ENCODE measurements at regions not wholly inside any gene's neighbourhood (a gene's known extent, or its start where the extent isn't known, plus 50 kb on each side); places are given as distances from the start of the nearest gene placed in this dataset.
"Not testable (repeated sequence)": the region's sequence is repeated elsewhere in the genome, so short reads cannot be mapped to it uniquely, and the experiment has no call there.

GRCh38 chr12:47343684-47344567, 264.2 kb upstream of the AMIGO2 start:
- H3K36me3 ChIP-seq (ENCODE audit: control insufficient read depth in 1 of 2, insufficient read depth in 2 of 2, low read depth in 1 of 2, low read length in 2 of 2), result no peaks in the 10 kb centered on the region
- peaks cover 0 to 18% of the 10 kb centered on the region in 2 experiments for H3K27me3 ChIP-seq (ENCODE audit: control insufficient read depth in 1 of 2, insufficient read depth in 1 of 2, low read length in 2 of 2)
- no peak overlapping the region for H3K14ac ChIP-seq (ENCODE audit: low read length in 2 of 2)
- H2BK120ac ChIP-seq (ENCODE audit: low read depth, low read length), result no peak overlapping the region
- no peak overlapping the region for H4K8ac ChIP-seq (ENCODE audit: low read length)
- no peak overlapping the region for H2BK15ac ChIP-seq (ENCODE audit: low read depth, poor library complexity, severe bottlenecking)
- no peak overlapping the region for H2AFZ ChIP-seq (ENCODE audit: low read depth, low read length)
- no peak overlapping the region for H3K27ac ChIP-seq (ENCODE audit: low read length, poor library complexity, severe bottlenecking)
- no peak overlapping the region for H3K23ac ChIP-seq (ENCODE audit: low read length in 2 of 2)
- no peak overlapping the region for H4K91ac ChIP-seq (ENCODE audit: low read length)
- no peaks in the 10 kb centered on the region for H3K4me1 ChIP-seq (ENCODE audit: control insufficient read depth, insufficient read depth, low read depth, low read length)
- DNase-seq, result peak; percentile 21
- no peak overlapping the region for H3K4me3 ChIP-seq (ENCODE audit: insufficient read depth in 1 of 2, low read depth in 1 of 2, low read length in 2 of 2)
- H3K9me3 ChIP-seq (ENCODE audit: control insufficient read depth, low read length), result no peaks in the 10 kb centered on the region
- 80% methylated on average over 1 of the region's 2 CpGs for WGBS
- H2AK5ac ChIP-seq (ENCODE audit: low read length, severe bottlenecking), result no peak overlapping the region
- H2BK12ac ChIP-seq (ENCODE audit: low read length in 2 of 2), result no peak overlapping the region
- H3K9ac ChIP-seq (ENCODE audit: low read length), result no peak overlapping the region
- H2BK5ac ChIP-seq (ENCODE audit: low read depth, low read length, poor library complexity, severe bottlenecking), result no peak overlapping the region
- no peaks in the 10 kb centered on the region for H3K79me1 ChIP-seq (replicated peaks; ENCODE audit: low read length, poor library complexity, severe bottlenecking)
- H3K4me2 ChIP-seq (ENCODE audit: low read length, poor library complexity, severe bottlenecking), result no peak overlapping the region
- no peak overlapping the region for H3K4ac ChIP-seq (ENCODE audit: low read depth in 1 of 2, low read length in 2 of 2)
- H3K18ac ChIP-seq (ENCODE audit: low read depth in 1 of 2, low read length in 2 of 2), result no peak overlapping the region

DNA sequence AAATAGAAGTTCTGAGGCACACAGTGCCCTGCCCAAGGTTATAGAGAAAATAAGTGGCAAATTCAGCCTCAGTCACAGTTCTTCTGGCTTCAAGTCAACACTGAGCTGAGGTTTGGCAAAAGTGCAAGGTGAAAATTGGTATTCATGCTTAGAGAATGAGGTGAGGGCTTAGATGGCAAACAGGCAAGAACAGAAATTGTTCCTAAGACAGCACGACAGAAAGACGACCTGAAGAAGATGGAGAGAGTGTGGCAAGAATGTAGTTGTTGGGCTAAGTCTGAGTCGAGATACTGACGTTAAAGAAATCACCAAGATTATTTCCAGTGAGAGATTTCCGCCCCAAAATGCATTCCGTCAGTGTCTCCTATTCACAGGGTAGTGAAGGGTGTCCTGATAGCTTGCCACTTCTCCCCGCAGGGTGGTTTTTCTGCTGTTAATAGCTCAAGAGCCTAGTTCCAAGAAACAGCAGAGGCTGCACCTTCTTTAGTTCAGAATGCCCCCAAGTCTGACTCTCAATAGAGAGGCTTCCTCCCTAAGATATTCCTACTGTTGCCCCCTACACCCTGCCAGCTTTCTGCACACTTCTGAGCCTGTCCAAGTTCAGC, 260.8 kb upstream of the AMIGO2 start:
- no peak overlapping the region for H2BK15ac ChIP-seq (ENCODE audit: low read depth, poor library complexity, severe bottlenecking)
- H2BK5ac ChIP-seq (ENCODE audit: low read depth, low read length, poor library complexity, severe bottlenecking), result no peak overlapping the region
- H3K4me2 ChIP-seq (ENCODE audit: low read length, poor library complexity, severe bottlenecking), result no peak overlapping the region
- H4K8ac ChIP-seq (ENCODE audit: low read length), result no peak overlapping the region
- no peak overlapping the region for H2AFZ ChIP-seq (ENCODE audit: low read depth, low read length)
- H3K4me3 ChIP-seq (ENCODE audit: insufficient read depth in 1 of 2, low read depth in 1 of 2, low read length in 2 of 2), result no peak overlapping the region
- no peak overlapping the region for H3K23ac ChIP-seq (ENCODE audit: low read length in 2 of 2)
- H3K18ac ChIP-seq (ENCODE audit: low read depth in 1 of 2, low read length in 2 of 2), result no peak overlapping the region
- H2BK120ac ChIP-seq (ENCODE audit: low read depth, low read length), result no peak overlapping the region
- no peaks in the 10 kb centered on the region for H3K36me3 ChIP-seq (ENCODE audit: control insufficient read depth in 1 of 2, insufficient read depth in 2 of 2, low read depth in 1 of 2, low read length in 2 of 2)
- peaks cover 0 to 16% of the 10 kb centered on the region in 2 experiments for H3K27me3 ChIP-seq (ENCODE audit: control insufficient read depth in 1 of 2, insufficient read depth in 1 of 2, low read length in 2 of 2)
- no peak overlapping the region for H3K9ac ChIP-seq (ENCODE audit: low read length)
- no peaks in the 10 kb centered on the region for H3K4me1 ChIP-seq (ENCODE audit: control insufficient read depth, insufficient read depth, low read depth, low read length)
- H3K79me1 ChIP-seq (replicated peaks; ENCODE audit: low read length, poor library complexity, severe bottlenecking), result no peaks in the 10 kb centered on the region
- no peak for DNase-seq
- no peak overlapping the region for H2AK5ac ChIP-seq (ENCODE audit: low read length, severe bottlenecking)
- peaks cover 4% of the 10 kb centered on the region for H3K9me3 ChIP-seq (ENCODE audit: control insufficient read depth, low read length)
- H3K14ac ChIP-seq (ENCODE audit: low read length in 2 of 2), result no peak overlapping the region
- no peak overlapping the region for H3K27ac ChIP-seq (ENCODE audit: low read length, poor library complexity, severe bottlenecking)
- no peak overlapping the region for H2BK12ac ChIP-seq (ENCODE audit: low read length in 2 of 2)
- H3K4ac ChIP-seq (ENCODE audit: low read depth in 1 of 2, low read length in 2 of 2), result no peak overlapping the region
- 85% methylated on average over 7 of the region's 7 CpGs for WGBS
- H4K91ac ChIP-seq (ENCODE audit: low read length), result no peak overlapping the region

DNA sequence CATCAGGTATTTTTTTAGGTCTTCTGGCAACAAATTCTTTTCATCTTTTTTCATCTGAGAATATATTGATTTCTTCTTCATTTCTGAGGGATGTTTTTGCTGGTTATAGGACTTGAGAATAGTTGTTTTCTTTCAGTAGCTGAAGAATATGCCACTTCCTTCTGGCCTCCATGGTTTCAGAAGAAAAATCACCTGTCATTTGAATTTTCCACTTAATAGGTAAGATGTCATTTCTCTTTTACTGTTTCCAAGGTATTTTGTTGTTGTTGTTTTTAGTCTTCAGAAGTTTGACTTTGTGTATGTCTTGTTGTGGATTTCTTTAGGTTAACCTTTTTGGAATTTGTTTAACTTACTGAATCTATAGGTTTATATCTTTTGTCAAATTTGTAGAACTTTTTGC, 257.8 kb upstream of the AMIGO2 start:
- Histone ChIP-seq H2AFZ (ENCODE audit: low read depth, low read length) (no peak overlapping the region), H3K79me1 (replicated peaks; ENCODE audit: low read length, poor library complexity, severe bottlenecking) (no peaks in the 10 kb centered on the region), H4K91ac (ENCODE audit: low read length) (no peak overlapping the region), H3K4me2 (ENCODE audit: low read length, poor library complexity, severe bottlenecking) (no peak overlapping the region), H2AK5ac (ENCODE audit: low read length, severe bottlenecking) (no peak overlapping the region), H3K27ac (ENCODE audit: low read length, poor library complexity, severe bottlenecking) (no peak overlapping the region), H4K8ac (ENCODE audit: low read length) (no peak overlapping the region), H3K9me3 (ENCODE audit: control insufficient read depth, low read length) (peaks cover 4% of the 10 kb centered on the region), H3K4me3 (ENCODE audit: insufficient read depth in 1 of 2, low read depth in 1 of 2, low read length in 2 of 2) (no peak overlapping the region), H3K9ac (ENCODE audit: low read length) (no peak overlapping the region), H2BK5ac (ENCODE audit: low read depth, low read length, poor library complexity, severe bottlenecking) (no peak overlapping the region), H3K27me3 (ENCODE audit: control insufficient read depth in 1 of 2, insufficient read depth in 1 of 2, low read length in 2 of 2) (peaks cover 0 to 16% of the 10 kb centered on the region in 2 experiments), H2BK15ac (ENCODE audit: low read depth, poor library complexity, severe bottlenecking) (no peak overlapping the region), H3K18ac (ENCODE audit: low read depth in 1 of 2, low read length in 2 of 2) (no peak overlapping the region), H2BK120ac (ENCODE audit: low read depth, low read length) (no peak overlapping the region), H2BK12ac (ENCODE audit: low read length in 2 of 2) (no peak overlapping the region), H3K36me3 (ENCODE audit: control insufficient read depth in 1 of 2, insufficient read depth in 2 of 2, low read depth in 1 of 2, low read length in 2 of 2) (no peaks in the 10 kb centered on the region), H3K4ac (ENCODE audit: low read depth in 1 of 2, low read length in 2 of 2) (no peak overlapping the region), H3K14ac (ENCODE audit: low read length in 2 of 2) (no peak overlapping the region), H3K23ac (ENCODE audit: low read length in 2 of 2) (no peak overlapping the region), H3K4me1 (ENCODE audit: control insufficient read depth, insufficient read depth, low read depth, low read length) (no peaks in the 10 kb centered on the region)
- DNase-seq, result no peak

DNA sequence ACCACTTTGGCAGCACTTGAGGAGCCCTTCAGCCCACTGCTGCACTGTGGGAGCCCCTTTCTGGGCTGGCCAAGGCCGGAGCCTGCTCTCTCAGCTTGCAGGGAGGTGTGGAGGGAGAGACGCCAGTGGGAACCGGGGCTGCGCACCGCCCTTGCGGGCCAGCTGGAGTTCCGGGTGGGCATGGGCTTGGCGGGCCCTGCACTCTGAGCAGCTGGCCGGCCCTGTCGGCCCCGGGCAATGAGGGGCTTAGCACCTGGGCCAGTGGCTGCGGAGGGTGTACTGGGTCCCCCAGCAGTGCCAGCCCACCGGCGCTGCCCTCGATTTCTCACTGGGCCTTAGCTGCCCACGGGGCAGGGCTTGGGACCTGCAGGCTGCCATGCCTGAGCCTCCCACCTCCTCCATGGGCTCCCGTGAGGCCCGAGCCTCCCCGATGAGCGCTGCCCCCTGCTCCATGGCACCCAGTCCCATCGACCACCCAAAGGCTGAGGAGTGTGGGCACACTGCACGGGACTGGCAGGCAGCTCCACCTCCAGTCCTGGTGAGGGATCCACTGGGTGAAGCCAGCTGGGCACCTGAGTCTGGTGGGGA, 253.6 kb upstream of the AMIGO2 start:
- not testable (repeated sequence) for H2BK5ac ChIP-seq (ENCODE audit: low read depth, low read length, poor library complexity, severe bottlenecking); H3K9me3 ChIP-seq (ENCODE audit: control insufficient read depth, low read length)

More for the DNA sequence above, 253.6 kb upstream of the AMIGO2 start:
- H2BK120ac ChIP-seq (ENCODE audit: low read depth, low read length); H4K91ac ChIP-seq (ENCODE audit: low read length); H3K4me2 ChIP-seq (ENCODE audit: low read length, poor library complexity, severe bottlenecking); H2BK15ac ChIP-seq (ENCODE audit: low read depth, poor library complexity, severe bottlenecking); H3K4me1 ChIP-seq (ENCODE audit: control insufficient read depth, insufficient read depth, low read depth, low read length); H3K4me3 ChIP-seq (ENCODE audit: insufficient read depth in 1 of 2, low read depth in 1 of 2, low read length in 2 of 2); H3K36me3 ChIP-seq (ENCODE audit: control insufficient read depth in 1 of 2, insufficient read depth in 2 of 2, low read depth in 1 of 2, low read length in 2 of 2); H2AFZ ChIP-seq (ENCODE audit: low read depth, low read length); H3K9ac ChIP-seq (ENCODE audit: low read length); H2BK12ac ChIP-seq (ENCODE audit: low read length in 2 of 2); H3K23ac ChIP-seq (ENCODE audit: low read length in 2 of 2); H3K79me1 ChIP-seq (replicated peaks; ENCODE audit: low read length, poor library complexity, severe bottlenecking); H3K18ac ChIP-seq (ENCODE audit: low read depth in 1 of 2, low read length in 2 of 2); H2AK5ac ChIP-seq (ENCODE audit: low read length, severe bottlenecking); H4K8ac ChIP-seq (ENCODE audit: low read length); H3K27me3 ChIP-seq (ENCODE audit: control insufficient read depth in 1 of 2, insufficient read depth in 1 of 2, low read length in 2 of 2); H3K4ac ChIP-seq (ENCODE audit: low read depth in 1 of 2, low read length in 2 of 2); DNase-seq; H3K27ac ChIP-seq (ENCODE audit: low read length, poor library complexity, severe bottlenecking): not testable (repeated sequence)
- WGBS, result 86% methylated on average over 22 of the region's 22 CpGs
- H3K14ac ChIP-seq (ENCODE audit: low read length in 2 of 2), result peak overlapping the region in 1 of 2 experiments; percentile 41
